SIG-M5 treated with dmso at 0.1 percent for 504 hours (cell line): ENCODE measurements at regions not wholly inside any gene's neighbourhood (a gene's known extent, or its start where the extent isn't known, plus 50 kb on each side); places are given as distances from the start of the nearest gene placed in this dataset.
A peak's percentile ranks its signal among the peaks of the same experiment; 100 is the strongest.
"Not testable (repeated sequence)": the region's sequence is repeated elsewhere in the genome, so short reads cannot be mapped to it uniquely, and the experiment has no call there.

Source experiments
- DNase-seq: peaks from one replicate; lab custom pipeline; 2025; ENCODE audit not compliant: unreplicated experiment; lab: John Stamatoyannopoulos, UW

DNA sequence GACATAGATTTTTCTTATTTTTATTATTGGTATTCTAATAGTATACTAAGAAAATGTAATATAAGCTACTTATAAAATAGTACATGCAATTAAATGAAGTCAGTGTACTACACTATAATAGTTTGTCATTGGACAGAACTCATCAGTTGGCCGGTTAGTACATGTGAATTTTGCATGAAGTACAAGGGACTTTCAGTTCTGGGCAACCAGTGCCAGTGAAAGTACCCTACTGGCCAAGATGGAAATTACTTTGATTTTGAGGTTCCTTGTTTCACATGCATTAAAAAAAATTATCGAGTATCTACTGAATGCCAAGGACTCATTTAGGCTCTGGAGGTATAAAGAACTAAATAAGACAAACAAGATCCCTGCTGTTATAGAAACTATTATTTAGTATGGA is 213.4 kb upstream of the ELL2 start:
- DNase-seq, result peak; percentile 47

DNA sequence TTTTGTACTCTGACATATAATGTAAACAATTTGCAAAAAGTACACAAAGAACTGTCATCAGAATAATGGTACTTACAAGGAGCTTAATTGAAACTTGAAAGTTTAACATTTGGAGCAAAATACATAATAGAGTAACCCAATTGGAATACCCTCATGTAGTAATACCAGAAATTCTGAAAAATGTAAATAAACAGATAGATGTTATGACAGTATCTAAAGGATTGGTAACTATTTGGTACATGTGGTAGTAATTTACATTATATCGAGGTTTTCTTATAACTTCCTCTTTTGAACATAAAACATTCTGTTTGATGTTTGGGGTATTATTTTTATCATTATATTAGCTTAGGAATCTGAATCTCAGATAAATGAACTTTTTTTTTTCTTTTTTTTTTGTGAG is 211.7 kb upstream of the ELL2 start:
- DNase-seq, result no peak

DNA sequence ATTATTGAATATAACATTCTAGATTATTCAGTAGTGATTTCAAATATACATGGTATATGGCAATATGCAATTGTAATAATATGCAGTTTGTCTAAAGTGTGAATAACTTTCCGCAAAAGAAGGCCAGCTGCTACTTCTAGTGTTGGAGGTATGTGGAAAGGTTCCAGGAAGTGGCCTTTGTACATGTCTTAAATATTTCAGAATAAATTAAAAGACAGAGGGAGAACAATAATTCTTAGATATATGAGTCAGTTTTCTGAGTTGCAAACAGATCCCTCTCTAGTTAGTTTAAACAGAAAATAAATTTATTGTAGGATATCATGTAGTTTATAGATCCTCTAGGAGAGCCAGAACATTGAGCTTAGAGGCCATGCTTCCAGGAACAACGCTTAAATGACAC is 210.8 kb upstream of the ELL2 start:
- no peak for DNase-seq

DNA sequence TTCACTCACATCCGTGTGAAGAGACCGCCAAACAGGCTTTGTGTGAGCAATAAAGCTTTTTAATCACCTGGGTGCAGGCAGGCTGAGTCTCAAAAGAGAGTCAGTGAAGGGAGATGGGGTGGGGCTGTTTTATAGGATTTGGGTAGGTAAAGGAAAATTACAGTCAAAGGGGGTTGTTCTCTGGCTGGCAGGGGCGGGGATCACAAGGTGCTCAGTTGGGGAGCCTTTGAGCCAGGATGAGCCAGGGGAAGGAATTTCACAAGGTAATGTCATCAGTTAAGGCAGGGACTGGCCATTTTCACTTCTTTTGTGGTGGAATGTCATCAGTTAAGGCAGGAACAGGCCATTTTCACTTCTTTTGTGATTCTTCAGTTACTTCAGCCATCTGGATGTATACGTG is 210.3 kb upstream of the ELL2 start:
- not testable (repeated sequence) for DNase-seq

DNA sequence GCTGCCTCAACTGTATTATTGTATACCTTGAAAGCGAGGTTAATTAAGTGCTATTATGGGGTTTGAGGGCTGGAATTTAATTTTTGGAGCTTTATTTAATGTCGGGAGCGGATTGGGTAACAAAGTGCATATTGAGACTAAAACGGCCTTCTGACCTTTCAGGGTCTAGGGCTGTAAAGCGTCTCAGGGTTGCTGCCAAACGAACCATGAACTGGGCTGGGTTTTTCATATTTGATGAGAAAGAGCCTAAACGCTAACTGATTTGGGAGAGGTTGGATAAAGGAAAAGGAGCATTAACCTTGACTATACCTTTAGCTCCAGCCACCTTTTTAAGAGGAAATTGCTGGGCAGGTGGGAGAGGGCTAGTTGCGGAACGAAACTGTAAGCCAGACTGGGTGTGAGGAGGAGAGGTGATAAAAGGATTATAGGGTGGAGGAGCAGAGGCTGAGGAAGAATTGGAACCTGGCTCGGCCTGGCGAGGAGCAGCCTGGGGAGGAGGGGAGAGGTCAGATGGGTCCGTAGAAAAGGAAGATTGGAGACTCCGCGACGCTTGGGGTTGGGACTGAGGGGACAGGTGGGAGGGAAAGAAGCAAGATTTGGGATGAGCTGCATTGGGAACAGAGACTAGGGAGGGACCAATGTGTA is 209.0 kb upstream of the ELL2 start:
- DNase-seq, result not testable (repeated sequence)

DNA sequence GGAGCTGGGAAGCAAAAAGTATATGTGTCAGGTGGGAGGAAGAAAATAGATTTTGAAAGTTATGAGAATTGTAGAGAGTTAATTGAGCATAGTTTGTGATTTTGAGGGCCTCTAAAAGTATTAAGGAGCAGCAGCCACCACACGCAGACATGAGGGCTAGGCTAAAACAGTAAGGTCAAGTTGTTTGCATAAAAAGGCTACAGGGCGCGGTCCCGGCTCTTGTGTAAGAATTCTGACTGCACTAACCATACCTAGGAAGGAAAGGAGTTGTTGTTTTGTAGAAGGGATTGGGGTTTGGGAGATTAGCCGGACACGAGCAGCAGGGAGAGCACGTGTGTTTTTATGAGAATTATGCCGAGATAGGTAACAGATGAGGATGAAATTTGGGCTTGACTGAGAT is 207.2 kb upstream of the ELL2 start:
- DNase-seq, result not testable (repeated sequence)

DNA sequence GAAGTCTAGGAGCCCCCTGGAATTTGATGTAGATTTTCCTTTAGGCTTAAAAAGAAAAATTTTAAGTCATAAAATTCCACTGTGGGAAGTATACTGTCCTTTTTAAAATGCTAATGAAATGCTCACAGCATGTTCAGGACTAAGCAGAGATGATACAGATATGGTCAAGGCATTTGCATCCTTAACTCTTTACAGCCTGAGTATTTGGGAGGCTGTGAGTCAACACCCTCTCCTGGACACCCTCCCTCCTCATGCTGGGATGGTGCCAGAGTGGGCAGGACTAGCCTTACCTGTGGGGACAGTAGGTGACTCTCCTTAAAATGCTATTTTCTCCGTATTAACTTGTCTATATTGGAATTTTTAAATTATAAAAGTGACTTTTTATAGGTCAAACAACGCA is 197.4 kb upstream of the ELL2 start:
- DNase-seq, result no peak

DNA sequence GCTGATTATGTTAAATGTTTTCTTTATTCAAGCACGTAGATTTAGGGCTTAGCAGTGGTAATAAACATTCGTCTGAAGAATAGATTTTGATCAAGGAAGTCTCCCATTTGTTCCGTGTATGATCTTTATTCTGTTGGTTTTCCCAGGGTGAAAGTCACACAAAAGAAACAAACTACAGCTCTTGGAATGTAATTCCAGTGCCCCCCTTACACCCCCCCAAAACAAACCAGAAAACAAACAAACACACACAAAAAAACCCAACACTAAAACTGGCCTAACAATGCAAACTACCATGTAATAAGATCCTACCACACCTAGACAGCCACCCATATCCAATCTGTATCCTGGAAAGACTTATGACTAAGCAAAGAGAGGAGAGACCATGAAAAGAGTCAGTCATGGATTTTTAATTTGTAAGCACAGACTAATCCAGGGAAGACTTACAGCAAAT is 196.2 kb upstream of the ELL2 start:
- DNase-seq, result no peak

DNA sequence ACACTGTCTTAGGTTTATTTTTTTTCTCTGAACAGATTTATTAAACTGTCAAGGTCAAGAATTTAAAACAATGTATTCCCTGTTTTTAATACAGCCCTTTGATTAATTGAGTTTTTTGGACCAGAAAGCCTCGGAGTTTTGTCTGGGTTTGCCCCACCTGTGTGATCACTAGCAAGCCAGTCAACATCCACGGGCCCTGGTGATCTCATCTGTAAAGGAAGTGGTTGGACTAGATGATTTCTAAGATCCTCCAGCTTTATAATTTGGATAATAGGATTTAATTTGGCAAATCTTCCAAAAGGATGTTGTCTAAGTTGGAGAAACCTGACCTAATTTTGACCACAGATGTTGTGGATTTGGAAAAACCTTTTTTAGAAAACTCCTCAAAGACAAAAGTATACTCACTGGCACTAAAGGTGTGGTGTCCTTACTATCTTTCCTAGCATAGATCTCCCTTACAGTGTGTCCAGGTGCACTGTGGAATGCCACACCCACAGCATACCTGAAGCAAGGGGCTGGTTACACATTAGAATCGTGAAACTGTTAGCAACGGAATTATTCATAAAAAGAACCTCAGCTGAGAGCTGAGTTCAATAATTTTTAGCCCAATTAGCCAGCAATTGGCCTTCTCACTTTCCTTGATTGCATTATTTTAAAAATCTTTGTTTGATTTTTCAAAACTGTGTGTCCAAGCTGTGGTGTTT is 195.6 kb upstream of the ELL2 start:
- no peak for DNase-seq

DNA sequence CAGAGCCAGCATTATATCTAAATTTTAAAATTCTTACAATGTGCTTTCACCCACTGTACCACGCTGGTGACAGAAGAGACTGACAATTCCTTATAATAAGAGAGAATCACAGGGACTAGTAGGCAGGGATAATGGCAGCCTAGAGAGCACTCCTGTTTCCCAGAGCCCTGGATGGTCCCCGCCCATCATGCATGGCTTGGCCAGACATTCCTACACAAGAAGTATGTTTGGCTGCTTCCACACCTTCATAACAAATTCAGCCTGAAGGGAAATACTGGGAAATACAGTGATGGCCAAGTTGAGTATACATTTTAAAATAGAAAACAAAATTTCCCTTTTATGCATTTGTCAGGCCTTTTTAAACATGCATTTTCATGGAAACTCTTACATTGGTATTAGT is 193.5 kb upstream of the ELL2 start:
- no peak for DNase-seq

DNA sequence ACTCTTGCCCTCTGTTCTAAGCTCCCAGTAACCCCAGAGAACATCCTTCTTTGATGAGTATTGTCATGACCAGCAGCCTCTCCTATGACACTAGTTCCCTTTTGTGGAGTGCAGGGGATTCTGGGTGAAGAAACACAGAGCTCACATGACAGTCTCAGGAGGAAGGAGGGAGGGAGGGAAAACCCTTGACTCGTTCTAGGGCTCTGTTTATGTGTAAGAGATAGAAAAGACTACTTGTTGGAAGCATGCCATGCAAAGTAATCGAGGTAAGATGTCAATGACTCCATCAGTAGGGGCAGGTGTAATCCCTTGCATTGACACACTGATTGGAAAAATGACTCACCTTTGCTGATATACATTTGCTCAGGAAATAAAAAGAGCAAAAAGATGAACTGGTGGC is 190.2 kb upstream of the ELL2 start:
- DNase-seq, result peak; percentile 27

DNA sequence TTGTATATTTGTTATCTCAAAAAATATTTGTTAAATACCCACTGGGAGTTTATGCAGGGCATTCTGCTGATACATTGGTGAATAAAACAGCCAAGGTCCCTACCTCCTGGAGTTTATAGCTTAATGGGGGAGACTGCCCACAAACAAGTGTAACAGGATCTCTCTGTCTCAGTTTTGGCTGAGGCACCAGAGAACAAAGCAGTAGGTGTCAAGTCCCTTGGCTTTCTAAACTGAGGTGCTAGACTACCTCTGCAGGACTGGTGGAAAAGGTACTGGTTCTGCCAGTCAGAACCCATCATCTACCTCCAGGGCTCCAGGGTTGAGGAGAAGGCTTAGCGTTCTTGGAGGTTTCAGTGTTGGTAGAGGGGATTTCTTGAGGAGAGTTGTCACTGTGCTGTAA is 188.4 kb upstream of the ELL2 start:
- DNase-seq, result no peak

DNA sequence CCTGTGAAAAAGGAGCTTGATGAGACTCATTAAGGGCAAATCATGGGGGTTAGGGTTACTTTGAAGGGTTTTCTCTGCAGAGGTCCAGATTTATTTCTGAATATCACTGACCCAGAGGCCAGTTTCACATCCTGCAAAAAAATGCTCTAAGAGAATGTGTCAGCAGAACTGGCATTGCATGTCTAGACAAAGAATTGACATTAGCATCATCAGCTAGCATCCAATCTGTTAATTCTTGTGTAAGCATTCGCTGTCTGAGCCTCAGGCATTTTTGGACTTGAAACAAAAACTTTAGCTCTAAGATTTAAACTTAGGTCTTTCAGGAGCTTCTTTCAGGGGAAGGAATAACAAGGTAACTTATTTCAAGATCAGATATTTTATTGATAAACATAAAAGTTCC is 187.9 kb upstream of the ELL2 start:
- DNase-seq, result no peak

DNA sequence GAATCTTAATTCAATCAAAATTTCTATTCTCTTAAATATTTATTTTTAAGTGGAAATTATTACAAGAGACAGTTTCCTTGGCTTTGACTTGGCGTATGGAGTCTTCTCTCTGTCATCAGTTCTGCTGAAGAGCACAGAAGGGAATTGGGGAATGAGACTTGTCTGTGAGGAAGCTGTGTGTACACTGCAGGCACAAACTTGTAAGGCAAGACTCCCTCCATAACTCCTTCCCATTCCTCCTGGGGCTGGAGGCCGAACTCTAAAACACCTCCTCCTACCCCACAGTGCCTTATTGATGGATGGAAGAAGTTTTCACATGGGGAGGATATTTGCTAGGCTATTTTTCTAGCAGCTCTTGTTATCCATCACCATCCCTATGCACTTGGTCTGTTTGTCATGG is 187.4 kb upstream of the ELL2 start:
- DNase-seq, result no peak

DNA sequence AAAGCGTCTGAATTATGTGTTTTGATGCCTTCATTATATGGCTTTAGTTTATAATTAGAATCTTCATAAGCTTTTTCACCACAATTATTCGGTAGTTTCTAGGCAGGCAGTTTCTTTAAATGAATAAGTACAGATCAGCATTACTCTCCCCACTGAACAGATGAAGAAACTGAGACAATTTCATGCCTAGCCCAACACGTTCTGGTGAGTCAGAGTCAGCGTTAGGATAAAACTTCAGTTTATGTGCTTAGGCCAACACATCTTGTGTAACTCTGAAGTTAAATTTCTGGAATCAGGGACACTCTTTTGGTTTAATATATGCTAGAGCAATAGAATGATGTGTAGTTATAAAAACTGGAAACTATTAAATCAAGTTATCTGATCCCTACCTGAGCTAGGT is 186.7 kb upstream of the ELL2 start:
- no peak for DNase-seq

DNA sequence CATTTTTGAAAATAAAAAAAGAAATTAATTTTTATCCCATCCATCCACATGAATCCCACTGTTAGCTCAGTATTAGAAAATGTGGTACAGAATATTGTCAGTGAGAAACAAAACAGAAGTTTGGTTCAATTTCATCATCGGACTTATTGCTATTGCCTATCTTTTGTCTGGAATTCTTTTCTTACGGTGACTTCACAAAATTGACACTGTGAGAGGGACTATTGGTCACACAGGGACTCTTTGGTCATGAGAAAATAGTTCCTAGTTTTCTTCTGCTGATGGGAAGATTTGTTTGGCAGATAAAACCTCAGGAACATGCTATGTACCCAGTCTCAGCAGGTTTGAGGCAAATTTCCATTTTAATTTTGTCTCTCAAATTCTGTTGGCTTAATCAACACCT is 186.2 kb upstream of the ELL2 start:
- DNase-seq, result no peak

DNA sequence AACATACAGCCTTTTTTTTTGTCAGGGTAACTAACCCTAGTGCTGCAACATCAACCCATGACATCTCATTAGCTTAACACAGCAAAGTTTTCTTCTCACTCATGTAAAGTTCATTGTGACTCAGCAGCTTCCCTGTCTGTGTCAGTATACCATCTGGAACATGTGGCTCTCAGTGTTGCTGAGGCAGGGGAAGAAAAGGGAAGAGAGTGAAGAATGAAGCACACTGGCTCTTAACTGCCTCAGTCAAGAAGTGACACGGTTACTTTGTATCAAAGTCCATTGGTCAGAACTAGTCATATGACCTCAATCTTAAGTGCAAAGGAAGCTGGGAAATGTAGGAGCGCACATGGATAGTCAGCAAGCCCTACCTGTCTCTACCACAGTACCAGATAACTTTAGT is 185.0 kb upstream of the ELL2 start:
- peak; percentile 74 for DNase-seq

DNA sequence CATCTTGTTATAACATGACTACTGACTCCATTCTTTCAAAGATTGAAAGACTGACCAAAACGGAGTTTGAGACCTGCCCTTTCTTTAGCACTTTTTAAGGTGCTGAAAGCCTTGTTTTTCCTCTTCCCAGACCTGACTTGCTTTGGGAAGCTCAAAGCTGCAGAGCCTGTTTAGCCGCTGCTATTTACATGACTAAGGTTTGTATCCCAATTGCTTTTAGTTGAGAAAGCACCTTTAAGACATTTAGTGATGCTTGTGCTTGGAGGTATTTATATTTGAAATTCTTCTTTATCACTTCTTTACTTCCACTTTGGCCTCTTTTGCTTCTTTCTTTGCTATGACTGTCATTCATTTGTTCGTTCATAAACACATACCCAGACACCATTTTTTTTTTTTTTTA is 182.6 kb upstream of the ELL2 start:
- peak; percentile 17 for DNase-seq

DNA sequence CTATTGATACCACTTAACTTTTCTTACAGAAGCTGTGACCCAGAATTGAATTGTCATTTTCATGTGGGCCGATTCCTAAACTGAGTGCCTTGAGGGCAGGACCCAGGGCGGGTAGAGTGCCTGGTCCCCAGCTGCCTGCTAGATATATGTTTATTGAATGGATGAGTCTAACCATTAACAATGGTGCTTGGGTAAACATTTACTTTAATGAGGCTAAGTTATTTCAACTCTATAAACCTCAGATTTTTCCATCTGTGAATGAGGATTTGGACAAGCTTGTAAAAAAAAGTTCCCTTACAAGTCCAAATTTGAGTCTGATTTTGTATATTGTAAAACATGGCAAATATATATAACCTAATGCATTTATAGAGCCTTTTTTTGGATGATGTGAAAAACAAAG is 181.8 kb upstream of the ELL2 start:
- DNase-seq, result no peak

DNA sequence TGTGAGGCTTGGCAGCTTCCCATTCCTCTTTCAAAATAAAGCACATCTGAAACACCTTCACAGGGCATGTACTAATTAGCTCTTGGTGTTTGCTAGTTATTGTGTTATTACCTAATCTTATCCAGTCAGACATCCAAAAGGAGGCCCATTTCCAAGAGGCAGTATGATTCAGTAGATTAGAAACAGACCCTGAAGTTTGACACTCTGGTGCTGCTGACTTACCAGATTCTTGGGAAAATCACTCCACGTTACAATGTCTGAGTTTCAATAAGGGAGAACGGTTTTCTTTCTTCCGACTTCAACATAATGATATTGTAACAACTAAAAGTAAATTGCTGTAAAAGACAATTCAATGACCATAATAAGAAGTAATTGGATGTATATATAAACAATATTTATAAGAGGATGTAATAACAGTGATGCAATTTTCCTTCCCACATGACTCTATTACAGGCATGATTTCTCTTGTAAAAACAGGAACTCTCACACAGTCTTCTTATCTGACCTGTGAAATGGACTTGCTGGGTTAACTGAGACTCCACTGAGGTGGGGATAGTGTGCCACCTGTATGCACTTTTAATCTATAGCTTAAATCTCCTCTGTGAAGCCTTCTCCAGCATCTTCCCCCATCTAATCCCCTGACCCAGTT is 181.3 kb upstream of the ELL2 start:
- DNase-seq, result peak; percentile 14

DNA sequence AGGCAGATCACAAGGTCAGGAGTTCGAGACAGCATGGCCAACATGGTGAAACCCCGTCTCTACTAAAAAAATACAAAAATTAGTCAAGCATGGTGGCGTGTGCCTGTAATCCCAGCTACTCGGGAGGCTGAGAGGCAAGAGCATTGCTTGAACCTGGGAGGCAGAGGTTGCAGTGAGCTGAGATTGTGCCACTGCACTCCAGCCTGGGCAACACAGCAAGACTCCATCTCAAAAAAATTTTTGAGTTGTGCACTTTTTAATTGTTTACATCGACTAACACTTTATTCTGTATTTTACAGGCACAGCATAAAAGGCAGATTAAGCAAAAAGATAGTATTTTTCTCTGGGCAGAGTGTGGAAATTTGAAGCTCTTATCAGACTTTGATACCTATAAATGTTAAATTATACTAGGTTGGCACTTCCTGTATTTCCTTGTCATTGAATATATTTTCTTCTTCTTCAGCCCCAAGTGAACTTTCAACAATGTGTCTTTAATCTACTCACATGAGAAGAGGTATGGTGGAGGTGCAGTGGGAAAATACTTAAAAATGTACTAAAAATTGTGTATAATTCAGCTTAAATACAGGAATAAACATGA is 180.6 kb upstream of the ELL2 start:
- no peak for DNase-seq

DNA sequence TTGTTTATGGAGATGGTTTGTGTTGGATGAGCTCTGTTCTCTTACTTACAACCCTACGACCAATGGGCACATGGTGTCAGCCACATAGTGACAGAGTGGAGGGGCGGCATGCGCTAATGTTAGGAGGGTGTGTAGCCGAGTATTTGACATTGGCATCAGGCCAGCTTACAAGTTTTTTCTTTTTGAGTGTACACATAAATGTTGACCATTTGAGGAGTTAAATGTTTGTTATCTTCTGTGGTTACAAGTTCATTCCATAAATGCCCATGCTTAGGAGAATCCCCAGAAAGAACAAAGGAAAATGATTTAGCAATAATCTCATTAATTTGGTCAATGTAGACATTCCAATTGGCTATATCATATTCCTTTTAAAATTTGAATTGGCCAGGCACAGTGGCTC is 180.1 kb upstream of the ELL2 start:
- DNase-seq, result no peak
